D721Med (cell line): ENCODE measurements at regions not wholly inside any gene's neighbourhood (a gene's known extent, or its start where the extent isn't known, plus 50 kb on each side); places are given as distances from the start of the nearest gene placed in this dataset.

Experiments
- DNase-seq: peaks from one replicate; pipeline ENCODE4 v3.0.0; 2011; ENCODE audit warnings: low spot score; ENCODE audit not compliant: insufficient read length
- FAIRE-seq: peaks from 2 replicates; lab custom pipeline; 2011; peaks lifted over from hg19 to GRCh38; lab: Jason Lieb, UNC
- TF ChIP-seq, protein P1 (sequence below): IDR thresholded peaks from 2 replicates; pipeline ENCODE4 v1.5.1; 2012; ENCODE audit warnings: mild to moderate bottlenecking, control low read depth; ENCODE audit not compliant: insufficient read depth; ENCODE audit errors: missing control alignments

DNA sequence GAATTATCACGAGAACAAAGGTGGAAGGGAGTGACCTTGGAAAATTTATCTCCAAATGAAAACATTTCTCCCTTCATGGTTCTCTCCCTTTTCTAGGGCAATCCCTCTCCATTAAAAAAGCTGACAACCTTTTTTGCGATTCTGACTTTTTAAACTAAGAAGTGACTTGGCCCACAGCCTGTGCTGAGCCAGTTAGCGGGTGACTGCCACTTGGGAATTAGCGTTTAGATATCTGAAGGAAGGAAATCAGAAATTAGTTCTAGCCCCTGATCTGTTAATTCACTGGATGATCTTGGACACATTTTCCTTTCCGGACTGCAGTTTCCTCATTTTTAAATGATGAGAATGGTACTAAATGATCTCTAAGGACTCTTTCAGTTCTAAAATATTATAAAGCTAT lies 245.0 kb downstream of the FBXO8 start:
- DNase-seq, result no peak
- no peak for FAIRE-seq
- TF ChIP-seq, protein P1, sequence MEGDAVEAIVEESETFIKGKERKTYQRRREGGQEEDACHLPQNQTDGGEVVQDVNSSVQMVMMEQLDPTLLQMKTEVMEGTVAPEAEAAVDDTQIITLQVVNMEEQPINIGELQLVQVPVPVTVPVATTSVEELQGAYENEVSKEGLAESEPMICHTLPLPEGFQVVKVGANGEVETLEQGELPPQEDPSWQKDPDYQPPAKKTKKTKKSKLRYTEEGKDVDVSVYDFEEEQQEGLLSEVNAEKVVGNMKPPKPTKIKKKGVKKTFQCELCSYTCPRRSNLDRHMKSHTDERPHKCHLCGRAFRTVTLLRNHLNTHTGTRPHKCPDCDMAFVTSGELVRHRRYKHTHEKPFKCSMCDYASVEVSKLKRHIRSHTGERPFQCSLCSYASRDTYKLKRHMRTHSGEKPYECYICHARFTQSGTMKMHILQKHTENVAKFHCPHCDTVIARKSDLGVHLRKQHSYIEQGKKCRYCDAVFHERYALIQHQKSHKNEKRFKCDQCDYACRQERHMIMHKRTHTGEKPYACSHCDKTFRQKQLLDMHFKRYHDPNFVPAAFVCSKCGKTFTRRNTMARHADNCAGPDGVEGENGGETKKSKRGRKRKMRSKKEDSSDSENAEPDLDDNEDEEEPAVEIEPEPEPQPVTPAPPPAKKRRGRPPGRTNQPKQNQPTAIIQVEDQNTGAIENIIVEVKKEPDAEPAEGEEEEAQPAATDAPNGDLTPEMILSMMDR, result no peak

DNA sequence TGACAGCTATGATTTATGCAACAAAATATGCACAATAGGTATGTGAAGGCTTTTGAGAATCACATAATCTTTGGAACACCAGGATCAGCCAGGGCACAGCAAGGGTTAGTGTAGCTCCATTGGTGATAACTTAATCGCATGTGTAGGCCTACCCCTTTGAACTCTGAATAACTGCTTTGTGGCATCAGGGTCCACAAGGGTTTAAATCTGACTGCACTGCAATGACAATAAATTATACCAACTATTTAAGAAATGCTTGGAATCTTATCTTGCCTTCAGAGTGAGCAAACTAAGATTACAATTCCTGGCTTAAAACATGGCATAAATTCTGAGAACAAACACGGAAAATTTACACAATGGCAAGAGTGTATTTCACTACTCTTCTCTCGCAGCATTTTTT lies 245.8 kb downstream of the FBXO8 start:
- no peak for FAIRE-seq
- TF ChIP-seq, protein P1, result no peak

DNA sequence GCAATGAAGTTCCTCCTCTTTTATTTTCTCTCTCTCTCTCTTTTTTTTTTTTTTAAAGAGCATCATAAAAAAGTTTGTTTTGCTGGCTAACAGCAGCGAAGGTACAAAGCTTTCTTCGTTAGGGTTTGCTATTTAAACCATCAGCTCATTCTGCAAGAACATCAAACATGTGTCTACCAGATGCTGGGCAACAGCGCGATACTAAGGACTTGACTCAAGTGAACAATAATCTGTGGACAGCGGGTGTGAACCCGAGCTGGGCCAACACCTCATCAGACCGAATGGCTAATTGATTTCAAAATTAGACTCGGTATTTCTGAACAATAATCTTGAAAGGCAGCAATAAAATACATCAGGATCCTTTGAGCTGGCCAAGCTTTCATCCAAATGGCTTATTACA lies 246.4 kb downstream of the FBXO8 start:
- FAIRE-seq (no peak), DNase-seq (no peak)
- TF ChIP-seq, protein P1, result no peak

More for the DNA sequence above, 245.8 kb downstream of the FBXO8 start:
- DNase-seq, result no peak

DNA sequence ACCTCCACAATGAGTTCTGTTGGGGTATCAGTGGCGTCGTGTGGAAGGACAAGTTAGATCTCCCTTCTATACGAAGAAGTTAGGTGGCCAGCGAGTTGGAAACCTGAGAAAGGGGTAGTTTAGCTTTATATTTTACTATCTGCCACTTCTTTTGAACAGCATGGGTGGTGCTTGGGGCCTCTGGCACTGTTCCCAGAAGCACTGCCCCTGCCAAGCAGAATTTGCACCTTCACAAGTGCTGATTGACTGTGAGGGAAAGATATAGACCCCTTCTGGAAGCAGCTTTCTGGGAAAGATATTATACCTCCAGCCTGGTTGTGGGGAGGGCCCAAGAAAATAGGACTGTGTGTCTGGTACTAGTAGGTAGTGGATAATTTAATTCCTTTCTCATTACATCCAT lies 246.9 kb downstream of the FBXO8 start:
- no peak for FAIRE-seq
- TF ChIP-seq, protein P1, result no peak
- no peak for DNase-seq

DNA sequence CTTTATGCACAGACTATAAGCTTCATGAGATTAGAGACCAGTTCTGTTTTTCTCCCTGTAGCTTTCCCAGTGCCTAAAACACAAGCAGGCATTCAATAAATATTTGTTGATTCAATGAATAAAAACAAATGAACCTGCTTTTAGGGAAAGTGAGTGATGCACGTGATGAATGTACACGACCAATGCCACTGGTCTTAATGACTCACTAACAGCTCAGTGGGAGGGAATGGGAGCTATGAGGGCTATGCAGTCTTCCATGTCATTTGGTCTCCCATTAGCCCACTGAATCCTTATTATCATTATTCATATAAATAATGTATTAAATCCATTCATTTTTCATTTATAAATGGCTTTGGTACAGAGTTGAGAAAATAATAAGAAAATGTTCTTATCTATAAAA lies 247.4 kb downstream of the FBXO8 start:
- FAIRE-seq, result no peak
- TF ChIP-seq, protein P1, result no peak
- DNase-seq, result no peak

DNA sequence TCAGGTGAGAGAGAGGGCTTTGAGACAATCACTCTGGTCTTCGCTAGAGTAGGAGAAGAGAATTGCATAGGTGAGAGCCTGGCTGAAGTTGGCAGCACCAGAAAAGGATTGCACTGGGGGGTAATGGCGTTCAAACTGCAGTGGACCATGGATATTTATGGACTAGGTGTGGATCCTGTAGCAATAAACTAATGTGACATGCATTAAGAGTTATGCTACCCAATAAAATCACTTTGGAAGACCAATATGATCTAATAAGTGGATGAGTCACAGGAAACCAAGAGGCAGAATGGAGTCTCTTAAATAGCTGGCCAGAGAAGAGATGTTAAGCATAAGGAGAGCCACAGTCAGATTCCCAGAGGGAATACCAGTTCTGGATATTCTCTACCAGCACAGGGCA lies 259.8 kb downstream of the FBXO8 start:
- DNase-seq (no peak), FAIRE-seq (no peak)
- TF ChIP-seq, protein P1, result no peak

DNA sequence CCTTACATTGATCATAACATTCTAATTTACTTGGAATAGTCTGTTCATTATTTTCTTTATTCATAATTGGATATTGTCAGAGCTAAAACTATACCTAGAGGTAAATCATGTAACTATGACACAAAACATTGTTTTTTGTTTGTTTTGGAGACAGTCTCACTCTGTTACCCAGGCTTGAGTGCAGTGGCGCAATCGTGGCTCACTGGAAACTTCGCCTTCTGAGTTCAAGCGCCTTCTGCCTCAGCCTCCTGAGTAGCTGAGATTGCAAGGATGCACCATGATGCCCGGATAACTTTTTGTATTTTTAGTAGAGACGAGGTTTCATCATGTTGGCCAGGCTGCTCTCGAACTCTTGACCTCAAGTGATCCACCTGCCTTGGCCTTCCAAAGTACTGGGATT lies 265.2 kb downstream of the FBXO8 start:
- FAIRE-seq (no peak), DNase-seq (no peak)
- TF ChIP-seq, protein P1, result no peak
